BE2C (cell line): ENCODE measurements at regions not wholly inside any gene's neighbourhood (a gene's known extent, or its start where the extent isn't known, plus 50 kb on each side); places are given as distances from the start of the nearest gene placed in this dataset.

Source experiments
- DNase-seq: peaks from one replicate; pipeline ENCODE4 v3.0.0-alpha.2; 2020
- H3K27me3 ChIP-seq: fragments of 250-450 bp; sonication (Bioruptor Pico); 2 replicates; pipeline ENCODE4 v1.5.1; 2020; ENCODE audit warnings: mild to moderate bottlenecking
- H3K36me3 ChIP-seq: fragments of 250-450 bp; sonication (Bioruptor Pico); 2 replicates; pipeline ENCODE4 v1.5.1; 2020; ENCODE audit warnings: mild to moderate bottlenecking
- H3K4me1 ChIP-seq: fragments of 250-450 bp; sonication (Bioruptor Pico); 2 replicates; pipeline ENCODE4 v1.5.1; 2020
- H3K4me3 ChIP-seq: 2 replicates; pipeline ENCODE4 v1.5.1; 2011; ENCODE audit warnings: low read depth, low read length
- H3K9me3 ChIP-seq: fragments of 250-450 bp; sonication (Bioruptor Pico); 2 replicates; pipeline ENCODE4 v1.5.1; 2020
- TF ChIP-seq, protein P1 (sequence below): IDR thresholded peaks from 2 replicates; pipeline ENCODE4 v1.5.1; 2012; ENCODE audit warnings: mild to moderate bottlenecking, low read depth, low read length

DNA sequence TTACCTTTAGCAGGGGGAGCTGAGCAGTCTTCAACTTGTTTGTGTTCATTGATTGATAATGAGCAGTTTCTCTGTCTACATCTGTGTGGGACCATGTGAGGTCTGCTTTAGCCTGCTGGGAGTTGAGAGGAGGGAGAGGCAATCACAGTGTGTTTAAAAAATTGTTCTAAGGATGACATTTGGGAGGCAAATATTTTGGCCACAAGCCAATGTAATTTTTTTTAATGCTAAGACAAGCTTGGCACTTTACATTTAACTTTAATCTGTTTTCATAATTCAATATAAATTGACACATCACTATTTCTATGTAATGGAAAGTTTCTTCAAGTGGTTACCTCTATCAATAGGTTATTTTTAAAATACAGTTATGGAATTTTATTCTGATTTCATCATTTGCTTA is 55.9 kb upstream of the SEMA3A start:
- H3K27me3 ChIP-seq = no peaks in the 10 kb centered on the region
- TF ChIP-seq, protein P1, sequence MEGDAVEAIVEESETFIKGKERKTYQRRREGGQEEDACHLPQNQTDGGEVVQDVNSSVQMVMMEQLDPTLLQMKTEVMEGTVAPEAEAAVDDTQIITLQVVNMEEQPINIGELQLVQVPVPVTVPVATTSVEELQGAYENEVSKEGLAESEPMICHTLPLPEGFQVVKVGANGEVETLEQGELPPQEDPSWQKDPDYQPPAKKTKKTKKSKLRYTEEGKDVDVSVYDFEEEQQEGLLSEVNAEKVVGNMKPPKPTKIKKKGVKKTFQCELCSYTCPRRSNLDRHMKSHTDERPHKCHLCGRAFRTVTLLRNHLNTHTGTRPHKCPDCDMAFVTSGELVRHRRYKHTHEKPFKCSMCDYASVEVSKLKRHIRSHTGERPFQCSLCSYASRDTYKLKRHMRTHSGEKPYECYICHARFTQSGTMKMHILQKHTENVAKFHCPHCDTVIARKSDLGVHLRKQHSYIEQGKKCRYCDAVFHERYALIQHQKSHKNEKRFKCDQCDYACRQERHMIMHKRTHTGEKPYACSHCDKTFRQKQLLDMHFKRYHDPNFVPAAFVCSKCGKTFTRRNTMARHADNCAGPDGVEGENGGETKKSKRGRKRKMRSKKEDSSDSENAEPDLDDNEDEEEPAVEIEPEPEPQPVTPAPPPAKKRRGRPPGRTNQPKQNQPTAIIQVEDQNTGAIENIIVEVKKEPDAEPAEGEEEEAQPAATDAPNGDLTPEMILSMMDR = no peak
- no peak overlapping the region for H3K4me3 ChIP-seq
- H3K4me1 ChIP-seq = no peaks in the 10 kb centered on the region; the same call in 1 of the 2 replicates
- no peaks in the 10 kb centered on the region for H3K9me3 ChIP-seq
- DNase-seq = no peak
- H3K36me3 ChIP-seq = no peaks in the 10 kb centered on the region

DNA sequence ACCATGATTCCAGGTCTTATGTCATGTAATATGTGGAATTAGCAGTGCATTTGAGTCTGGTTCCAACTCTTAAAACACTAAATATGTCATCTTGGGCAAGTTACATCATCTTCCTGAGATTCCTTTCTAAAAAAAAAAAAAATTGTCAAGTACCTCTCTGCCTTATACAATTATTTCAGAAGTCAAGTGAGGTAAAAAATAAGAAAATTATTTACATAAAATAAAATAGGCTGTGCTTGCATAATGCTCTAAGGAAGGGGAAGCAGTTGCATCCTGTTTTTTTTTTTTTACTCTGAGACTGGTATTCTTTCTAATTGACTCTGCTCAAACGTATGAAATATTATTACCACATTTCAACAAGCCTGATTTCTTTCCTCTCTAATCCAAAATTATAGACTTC is 55.1 kb upstream of the SEMA3A start:
- no peaks in the 10 kb centered on the region for H3K9me3 ChIP-seq
- TF ChIP-seq, protein P1 = no peak
- no peak overlapping the region for H3K4me3 ChIP-seq
- H3K4me1 ChIP-seq = no peaks in the 10 kb centered on the region; the same call in 1 of the 2 replicates
- DNase-seq = no peak
- H3K27me3 ChIP-seq = no peaks in the 10 kb centered on the region
- no peaks in the 10 kb centered on the region for H3K36me3 ChIP-seq

DNA sequence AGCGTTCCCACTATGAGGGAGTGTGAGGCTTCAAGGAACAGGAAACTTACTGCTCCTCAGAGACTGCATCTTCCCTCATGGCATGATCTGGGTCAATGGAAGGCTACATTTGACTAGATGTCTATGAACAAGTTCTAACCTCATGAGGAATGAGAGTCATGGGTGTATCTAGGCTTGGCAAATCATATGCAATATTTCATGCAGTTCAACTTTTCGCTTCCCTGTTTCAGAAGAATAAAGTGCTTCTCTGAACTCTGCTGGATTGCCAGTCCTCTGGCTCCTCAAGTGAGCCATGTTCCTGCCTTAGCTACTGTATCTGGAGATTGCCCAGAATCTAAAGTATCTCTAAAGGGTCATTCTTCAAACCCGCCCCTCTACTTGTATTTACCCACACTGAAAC is 54.3 kb upstream of the SEMA3A start:
- TF ChIP-seq, protein P1 = no peak
- no peaks in the 10 kb centered on the region for H3K27me3 ChIP-seq
- no peak overlapping the region for H3K4me3 ChIP-seq
- H3K9me3 ChIP-seq = no peaks in the 10 kb centered on the region
- DNase-seq = no peak
- no peaks in the 10 kb centered on the region for H3K36me3 ChIP-seq
- no peaks in the 10 kb centered on the region; the same call in 1 of the 2 replicates for H3K4me1 ChIP-seq

DNA sequence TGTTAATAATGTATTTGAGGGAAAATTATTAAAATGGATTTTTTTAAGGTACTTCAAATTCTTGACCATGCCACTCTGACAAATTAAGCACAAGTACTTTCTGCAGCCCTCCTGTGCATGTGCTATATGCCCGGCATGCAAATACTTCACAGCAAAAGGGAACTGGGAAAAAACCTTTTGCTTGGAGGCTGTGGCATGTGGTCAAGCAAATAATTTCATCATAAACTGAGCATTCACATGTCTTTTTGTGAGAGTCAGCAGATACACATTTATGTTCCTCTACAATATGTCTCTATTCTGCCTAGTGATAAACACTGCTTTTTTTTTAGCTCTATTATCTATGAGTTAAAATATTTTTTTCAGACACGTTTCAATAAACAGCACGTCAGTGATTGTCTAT is 53.7 kb upstream of the SEMA3A start:
- DNase-seq = no peak
- H3K4me3 ChIP-seq = no peak overlapping the region
- H3K27me3 ChIP-seq = no peaks in the 10 kb centered on the region
- no peaks in the 10 kb centered on the region; the same call in 1 of the 2 replicates for H3K4me1 ChIP-seq
- no peaks in the 10 kb centered on the region for H3K9me3 ChIP-seq
- TF ChIP-seq, protein P1 = no peak
- no peaks in the 10 kb centered on the region for H3K36me3 ChIP-seq

DNA sequence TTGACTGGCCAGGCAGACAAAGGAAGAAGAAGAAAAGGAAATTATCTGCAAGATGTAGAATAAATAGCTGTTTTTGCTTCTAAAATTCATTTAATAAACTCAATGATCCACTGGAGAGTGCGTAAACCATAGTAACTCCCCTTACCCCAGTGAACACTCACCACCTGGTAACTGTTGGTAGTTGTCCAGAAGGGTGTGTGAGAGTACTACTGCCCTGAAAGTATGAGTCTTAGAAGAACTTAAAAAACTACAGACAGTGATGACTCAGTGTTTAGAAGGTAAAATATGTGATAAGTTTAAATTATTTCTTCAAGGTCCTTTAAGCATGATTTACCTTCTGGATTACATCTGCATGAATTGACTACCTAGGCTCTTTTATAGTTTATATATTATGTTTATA is 53.0 kb upstream of the SEMA3A start:
- TF ChIP-seq, protein P1 = no peak
- Histone ChIP-seq H3K36me3 (no peaks in the 10 kb centered on the region), H3K27me3 (no peaks in the 10 kb centered on the region), H3K4me1 (no peaks in the 10 kb centered on the region; the same call in 1 of the 2 replicates), H3K9me3 (no peaks in the 10 kb centered on the region), H3K4me3 (no peak overlapping the region)
- DNase-seq = no peak

DNA sequence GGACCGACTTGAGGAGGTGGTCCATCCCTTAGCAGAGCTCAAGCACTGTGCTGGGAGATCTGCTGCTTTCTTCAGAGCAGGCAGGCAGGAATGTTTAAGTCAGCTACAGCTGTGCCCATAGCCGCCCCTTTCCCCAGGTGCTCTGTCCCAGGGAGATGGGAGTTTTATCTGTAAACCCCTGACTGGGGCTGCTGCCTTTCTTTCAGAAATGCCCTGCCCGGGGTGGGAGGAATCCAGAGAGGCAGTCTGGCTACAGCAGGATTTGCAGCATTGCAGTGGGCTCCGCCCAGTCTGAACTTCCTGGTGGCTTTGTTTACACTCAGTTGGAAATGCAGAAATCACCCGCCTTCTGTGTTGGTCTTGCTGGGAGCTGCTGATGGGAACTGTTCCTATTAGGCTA is 51.2 kb upstream of the SEMA3A start:
- H3K4me1 ChIP-seq = no peaks in the 10 kb centered on the region; the same call in 1 of the 2 replicates
- no peak overlapping the region for H3K4me3 ChIP-seq
- TF ChIP-seq, protein P1 = no peak
- no peak for DNase-seq
- H3K36me3 ChIP-seq = no peaks in the 10 kb centered on the region
- H3K27me3 ChIP-seq = no peaks in the 10 kb centered on the region
- no peaks in the 10 kb centered on the region for H3K9me3 ChIP-seq
